ENCODE measurements at regions not wholly inside any gene's neighbourhood (a gene's known extent, or its start where the extent isn't known, plus 50 kb on each side); places are given as distances from the start of the nearest gene placed in this dataset.
A peak's percentile ranks its signal among the peaks of the same experiment; 100 is the strongest.

- no peak for DNase-seq
These were observed 76.6 kb upstream of the LMO1 start for GRCh38 chr11:8340296-8340695.

GRCh38 chr11:8339592-8340022, 75.9 kb upstream of the LMO1 start:
- no peak for DNase-seq

GRCh38 chr11:8338138-8338537, 74.5 kb upstream of the LMO1 start:
- DNase-seq, result no peak

GRCh38 chr11:8337130-8337795, 73.6 kb upstream of the LMO1 start:
- no peak for DNase-seq

- no peak for DNase-seq
These were observed 72.9 kb upstream of the LMO1 start for GRCh38 chr11:8336356-8337129.

GRCh38 chr11:8335683-8336082, 72.0 kb upstream of the LMO1 start:
- no peak for DNase-seq

- DNase-seq, result no peak
These were observed 71.5 kb upstream of the LMO1 start for GRCh38 chr11:8335186-8335585.

GRCh38 chr11:8333811-8334401, 70.2 kb upstream of the LMO1 start:
- no peak for DNase-seq

GRCh38 chr11:8333376-8333775, 69.7 kb upstream of the LMO1 start:
- no peak for DNase-seq

GRCh38 chr11:8332891-8333290, 69.2 kb upstream of the LMO1 start:
- no peak for DNase-seq

GRCh38 chr11:8332196-8332595, 68.5 kb upstream of the LMO1 start:
- DNase-seq, result no peak

GRCh38 chr11:8331767-8332166, 68.1 kb upstream of the LMO1 start:
- DNase-seq, result no peak

GRCh38 chr11:8330896-8331295, 67.2 kb upstream of the LMO1 start:
- no peak for DNase-seq

- DNase-seq, result no peak
These were observed 66.7 kb upstream of the LMO1 start for GRCh38 chr11:8330404-8330803.

- no peak for DNase-seq
These were observed 66.2 kb upstream of the LMO1 start for GRCh38 chr11:8329847-8330361.

- DNase-seq, result no peak
These were observed 65.7 kb upstream of the LMO1 start for GRCh38 chr11:8329336-8329735.

- peak; percentile 88 for DNase-seq
These were observed 65.2 kb upstream of the LMO1 start for GRCh38 chr11:8328848-8329330.

GRCh38 chr11:8328231-8328794, 64.6 kb upstream of the LMO1 start:
- no peak for DNase-seq

- DNase-seq, result no peak
These were observed 64.1 kb upstream of the LMO1 start for GRCh38 chr11:8327761-8328192.

GRCh38 chr11:8326337-8326736, 62.7 kb upstream of the LMO1 start:
- no peak for DNase-seq

GRCh38 chr11:8325591-8326304, 62.1 kb upstream of the LMO1 start:
- no peak for DNase-seq

GRCh38 chr11:8323161-8323935, 59.7 kb upstream of the LMO1 start:
- DNase-seq, result no peak

All from DMS79 (cell line).